ENCODE measurements at regions not wholly inside any gene's neighbourhood (a gene's known extent, or its start where the extent isn't known, plus 50 kb on each side); places are given as distances from the start of the nearest gene placed in this dataset.

DNA sequence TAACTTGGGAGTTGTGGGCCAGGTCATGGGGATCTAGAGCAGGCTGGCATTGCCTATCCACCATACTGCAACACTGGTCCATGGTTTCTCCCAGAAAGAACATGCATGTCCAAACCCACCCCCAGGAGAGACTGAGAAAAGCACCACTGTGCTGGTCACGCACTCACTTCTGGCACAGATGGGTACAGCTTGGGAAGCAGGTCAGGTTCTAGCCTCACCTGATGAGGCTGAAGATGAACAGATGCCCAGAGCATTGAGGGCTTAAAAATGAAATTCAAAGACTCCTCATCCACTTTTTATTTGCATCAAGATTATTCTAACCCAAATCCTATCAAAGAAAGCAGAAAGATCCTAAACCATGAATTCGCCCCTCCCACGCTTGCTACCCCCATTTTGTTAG, 125.9 kb upstream of the RAI2 start:
- Mint-ChIP-seq H3K27me3 (ENCODE audit: unreplicated experiment) (peaks cover 86% of the 10 kb centered on the region), H3K4me3 (ENCODE audit: low read depth, unreplicated experiment) (no peak overlapping the region), H3K36me3 (ENCODE audit: insufficient read depth, unreplicated experiment) (no peaks in the 10 kb centered on the region), H3K9me3 (ENCODE audit: low read depth, unreplicated experiment) (no peaks in the 10 kb centered on the region), H3K27ac (ENCODE audit: unreplicated experiment) (no peak overlapping the region), H3K4me1 (ENCODE audit: low read depth, unreplicated experiment) (no peaks in the 10 kb centered on the region)
- CTCF ChIA-PET: interaction anchor here (0.6 kb wide), 1 partner anchor 328 kb away, joined by 4 read pairs; no protein-coding TSS in a partner anchor
- intact Hi-C loops (cut with micrococcal nuclease; ENCODE audit: unreplicated experiment): no loop called here
- no TSS peak for BruUV-seq (replicated peaks)
- DNase-seq: no peak
- TF ChIP-seq CTCF (IDR thresholded peaks at IDR 0.05; ENCODE audit: unreplicated experiment): no peak

- intact Hi-C loops (cut with micrococcal nuclease; ENCODE audit: unreplicated experiment): no loop called here
- Mint-ChIP-seq H3K27me3 (ENCODE audit: unreplicated experiment) (peaks cover 88% of the 10 kb centered on the region), H3K9me3 (ENCODE audit: low read depth, unreplicated experiment) (no peaks in the 10 kb centered on the region), H3K36me3 (ENCODE audit: insufficient read depth, unreplicated experiment) (no peaks in the 10 kb centered on the region), H3K4me3 (ENCODE audit: low read depth, unreplicated experiment) (no peak overlapping the region), H3K27ac (ENCODE audit: unreplicated experiment) (no peak overlapping the region), H3K4me1 (ENCODE audit: low read depth, unreplicated experiment) (no peaks in the 10 kb centered on the region)
- no peak for TF ChIP-seq CTCF (IDR thresholded peaks at IDR 0.05; ENCODE audit: unreplicated experiment)
- no TSS peak for BruUV-seq (replicated peaks)
- CTCF ChIA-PET: interaction anchor here (0.6 kb wide), 1 partner anchor 329 kb away, joined by 4 read pairs; no protein-coding TSS in a partner anchor
- DNase-seq: no peak
These were observed 125.3 kb upstream of the RAI2 start for GRCh38 chrX:17986440-17986839.

DNA sequence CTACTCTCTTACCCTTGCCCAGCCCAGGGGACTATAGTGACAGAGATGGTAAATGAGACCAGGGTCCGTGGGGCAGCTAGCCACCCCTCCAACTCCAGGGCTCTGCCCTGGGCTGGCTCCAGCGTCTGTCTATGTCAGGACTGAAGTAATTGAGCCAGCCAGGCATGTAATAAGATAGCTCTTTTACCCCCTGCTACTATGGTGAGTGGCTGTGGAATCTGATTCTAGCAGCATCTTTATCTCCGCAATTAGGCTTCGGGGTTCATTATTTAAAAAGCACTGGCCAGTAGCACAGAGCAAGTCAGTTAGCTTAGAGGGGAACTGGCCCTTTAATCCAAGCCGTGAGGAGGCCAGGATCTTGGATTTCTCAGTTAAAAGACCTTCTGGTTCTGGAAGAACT, 123.3 kb upstream of the RAI2 start:
- Mint-ChIP-seq H3K36me3 (ENCODE audit: insufficient read depth, unreplicated experiment) (no peaks in the 10 kb centered on the region), H3K27me3 (ENCODE audit: unreplicated experiment) (peaks cover 85% of the 10 kb centered on the region), H3K4me3 (ENCODE audit: low read depth, unreplicated experiment) (no peak overlapping the region), H3K4me1 (ENCODE audit: low read depth, unreplicated experiment) (no peaks in the 10 kb centered on the region), H3K9me3 (ENCODE audit: low read depth, unreplicated experiment) (no peaks in the 10 kb centered on the region), H3K27ac (ENCODE audit: unreplicated experiment) (no peak overlapping the region)
- no TSS peak for BruUV-seq (replicated peaks)
- CTCF ChIA-PET: no interaction called here
- no peak for TF ChIP-seq CTCF (IDR thresholded peaks at IDR 0.05; ENCODE audit: unreplicated experiment)
- no peak for DNase-seq
- intact Hi-C loops (cut with micrococcal nuclease; ENCODE audit: unreplicated experiment): no loop called here

GRCh38 chrX:17983389-17983788, 122.3 kb upstream of the RAI2 start:
- H3K4me3 Mint-ChIP-seq (ENCODE audit: low read depth, unreplicated experiment): no peak overlapping the region
- BruUV-seq (replicated peaks): no TSS peak
- DNase-seq: no peak
- intact Hi-C loops (cut with micrococcal nuclease; ENCODE audit: unreplicated experiment): no loop called here
- H3K27ac Mint-ChIP-seq (ENCODE audit: unreplicated experiment): no peak overlapping the region
- CTCF ChIA-PET: no interaction called here
- TF ChIP-seq CTCF (IDR thresholded peaks at IDR 0.05; ENCODE audit: unreplicated experiment): no peak
- H3K36me3 Mint-ChIP-seq (ENCODE audit: insufficient read depth, unreplicated experiment): no peaks in the 10 kb centered on the region
- no peaks in the 10 kb centered on the region for H3K4me1 Mint-ChIP-seq (ENCODE audit: low read depth, unreplicated experiment)
- H3K27me3 Mint-ChIP-seq (ENCODE audit: unreplicated experiment): peaks cover 82% of the 10 kb centered on the region
- H3K9me3 Mint-ChIP-seq (ENCODE audit: low read depth, unreplicated experiment): no peaks in the 10 kb centered on the region

Data from Calu3 (cell line).